Endometrial microvascular endothelial cells (primary cell): ENCODE measurements at regions not wholly inside any gene's neighbourhood (a gene's known extent, or its start where the extent isn't known, plus 50 kb on each side); places are given as distances from the start of the nearest gene placed in this dataset.

Source experiments
- in situ Hi-C: cut with HindIII; loops from 2 replicates; pipeline ENCODE4 v1.10.0; 2017; ENCODE audit warnings: low sequenced_read_pairs, low pct_unique_long_range_greater_than_20kb; ENCODE audit errors: inconsistent ontology term

GRCh38 chr6:11432091-11432490, 105.5 kb upstream of the TMEM170B start:
- in situ Hi-C loops: no loop called here

GRCh38 chr6:11431455-11431937, 106.1 kb upstream of the TMEM170B start:
- in situ Hi-C loops: no loop called here

DNA sequence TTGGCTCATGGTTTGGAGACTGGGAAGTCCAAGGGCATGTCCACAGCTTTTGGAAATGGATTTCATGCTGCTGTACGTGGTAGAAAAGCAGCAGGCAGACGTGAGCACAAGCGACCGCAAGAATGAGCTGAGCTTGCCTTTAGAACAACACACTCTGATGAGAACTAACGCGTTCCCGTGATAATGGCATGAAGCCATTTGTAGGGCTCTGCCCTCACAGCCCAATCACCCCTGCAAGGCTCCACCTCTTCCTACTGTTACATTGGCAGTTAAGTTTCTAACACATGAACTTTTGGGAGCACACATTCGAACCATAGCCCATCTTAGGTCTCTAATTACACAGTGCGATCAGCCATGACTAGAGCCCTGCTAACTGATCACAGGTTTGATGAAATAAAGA, 107.5 kb upstream of the TMEM170B start:
- in situ Hi-C loops: no loop called here

- in situ Hi-C loops: loop anchor here (10.0 kb wide), 1 partner anchor 65 kb away; no protein-coding TSS in a partner anchor
Measured at GRCh38 chr6:11429577-11429976, 108.0 kb upstream of the TMEM170B start.

DNA sequence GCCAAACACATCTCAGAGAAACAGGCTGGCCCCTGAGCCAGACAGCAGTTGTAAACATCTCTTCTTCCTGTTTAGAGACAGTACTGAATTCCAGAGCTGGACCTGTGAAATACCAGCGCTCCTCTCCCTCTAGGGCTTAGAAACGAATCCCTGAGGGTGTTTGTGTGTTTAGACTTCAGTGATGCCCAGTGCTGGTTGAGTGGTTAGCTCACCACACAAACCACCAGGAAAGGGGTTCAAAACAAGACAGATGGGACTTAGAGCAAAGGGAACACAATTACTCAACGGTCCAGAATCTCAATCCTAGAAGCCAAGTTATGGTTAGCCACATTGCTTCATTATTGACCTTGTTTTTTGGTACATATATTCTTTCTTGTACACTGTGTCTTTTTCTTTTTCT, 108.7 kb upstream of the TMEM170B start:
- in situ Hi-C loops: loop anchor here (10.0 kb wide), 1 partner anchor 64 kb away; no protein-coding TSS in a partner anchor

DNA sequence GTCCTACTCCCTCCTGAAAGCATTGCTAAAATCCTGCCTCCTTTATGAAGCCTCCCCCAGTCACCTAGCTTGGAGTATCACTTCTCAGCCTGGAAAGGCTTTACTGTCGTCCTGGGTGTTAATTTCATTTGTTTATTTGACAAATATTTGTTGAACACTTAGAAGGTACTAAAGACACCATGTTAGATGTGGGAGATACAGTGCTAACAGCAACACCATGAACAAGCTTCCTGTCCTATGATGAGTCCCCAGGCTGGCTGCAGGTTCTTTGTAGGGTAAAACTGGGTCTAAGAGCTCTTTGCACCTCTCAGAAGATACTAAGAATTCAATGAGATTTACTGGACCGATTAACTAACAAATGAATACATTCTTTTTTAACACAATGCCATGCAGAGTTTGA, 109.2 kb upstream of the TMEM170B start:
- in situ Hi-C loops: loop anchor here (10.0 kb wide), 1 partner anchor 64 kb away; no protein-coding TSS in a partner anchor

GRCh38 chr6:11427723-11428245, 109.8 kb upstream of the TMEM170B start:
- in situ Hi-C loops: loop anchor here (10.0 kb wide), 1 partner anchor 63 kb away; no protein-coding TSS in a partner anchor

DNA sequence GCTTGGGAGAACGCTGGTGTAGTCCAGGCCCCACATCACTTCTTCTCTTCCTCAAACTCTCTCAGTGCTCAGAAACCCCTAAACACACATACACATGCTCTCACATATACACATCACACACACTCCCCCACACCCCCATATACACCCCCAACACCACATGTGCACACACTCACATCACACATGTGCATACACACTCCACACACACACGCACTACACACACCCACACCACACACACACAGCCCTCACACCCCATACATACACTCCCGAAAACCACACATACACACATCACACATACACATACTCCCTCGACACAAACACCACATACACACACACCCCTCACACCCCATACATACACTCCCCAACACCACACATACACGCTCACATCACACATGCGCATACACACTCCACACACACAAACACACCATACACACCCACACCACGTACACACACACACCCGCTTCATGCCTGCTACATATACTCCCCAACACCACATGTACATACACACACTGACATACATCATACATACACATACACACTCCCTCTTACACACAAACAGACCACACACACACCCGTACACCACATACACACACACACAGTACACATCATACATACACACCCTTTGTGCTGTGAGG, 110.3 kb upstream of the TMEM170B start:
- in situ Hi-C loops: loop anchor here (10.0 kb wide), 1 partner anchor 62 kb away; no protein-coding TSS in a partner anchor

DNA sequence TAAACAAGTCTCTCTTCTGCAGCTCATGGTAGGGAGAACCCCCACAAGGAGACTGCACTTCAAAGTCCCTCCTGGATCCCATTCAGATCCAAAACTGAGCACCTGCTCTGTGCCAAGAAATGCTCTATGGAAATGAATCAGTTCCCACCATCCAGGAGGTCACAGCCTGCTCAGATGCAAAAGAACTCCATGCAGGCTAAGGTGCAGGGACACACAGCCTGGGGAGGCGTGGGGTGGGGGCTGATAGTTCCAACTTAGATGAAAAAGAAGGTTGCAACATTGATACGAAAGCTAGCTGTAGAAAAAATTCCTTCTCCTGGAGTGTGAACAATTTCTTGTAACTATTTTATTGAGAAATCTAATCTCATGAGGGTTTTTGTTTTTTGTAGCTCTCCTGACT, 111.0 kb upstream of the TMEM170B start:
- in situ Hi-C loops: loop anchor here (10.0 kb wide), 1 partner anchor 62 kb away; no protein-coding TSS in a partner anchor

GRCh38 chr6:11425876-11426275, 111.7 kb upstream of the TMEM170B start:
- in situ Hi-C loops: loop anchor here (10.0 kb wide), 1 partner anchor 61 kb away; no protein-coding TSS in a partner anchor

DNA sequence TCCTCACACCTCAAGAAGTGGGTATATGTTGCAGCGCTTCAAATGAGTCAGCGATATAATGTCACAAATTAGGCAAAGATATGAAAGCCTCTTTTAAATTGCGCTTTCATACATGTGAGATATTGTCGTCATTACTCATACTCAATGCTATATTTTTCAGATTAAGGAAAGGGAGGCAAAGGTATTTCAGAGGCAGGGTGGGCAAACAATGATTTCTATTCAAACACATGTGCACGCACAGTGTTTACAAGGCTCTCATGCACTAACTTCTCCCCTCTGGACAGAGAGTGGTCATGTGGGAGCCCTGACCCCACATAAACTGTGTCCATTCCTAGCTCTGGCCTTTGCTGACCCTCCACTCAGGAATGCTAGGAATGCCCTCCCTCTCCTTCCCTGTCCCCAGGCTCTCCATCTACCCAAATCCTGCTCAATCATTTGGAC, 112.1 kb upstream of the TMEM170B start:
- in situ Hi-C loops: loop anchor here (10.0 kb wide), 1 partner anchor 61 kb away; no protein-coding TSS in a partner anchor

GRCh38 chr6:11424395-11425034, 113.0 kb upstream of the TMEM170B start:
- in situ Hi-C loops: loop anchor here (10.0 kb wide), 1 partner anchor 60 kb away; no protein-coding TSS in a partner anchor

DNA sequence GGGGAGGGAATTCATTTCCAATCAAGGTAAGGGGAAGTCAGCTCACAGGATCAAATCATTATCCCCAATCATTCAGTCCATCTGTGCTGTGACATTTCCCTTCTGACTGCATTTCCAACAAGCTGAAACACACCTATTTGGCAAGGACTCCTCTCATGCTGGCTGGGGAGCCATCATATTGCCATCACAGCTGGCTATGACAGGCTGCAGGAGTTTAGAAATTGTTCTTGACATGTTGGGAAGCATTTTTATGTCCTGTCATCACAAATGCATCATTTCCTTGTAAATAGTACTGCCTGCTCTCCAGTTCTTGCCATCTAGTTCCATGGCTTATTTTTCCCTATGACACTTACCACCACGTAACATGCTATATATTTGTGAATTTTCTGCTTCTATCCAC, 113.9 kb upstream of the TMEM170B start:
- in situ Hi-C loops: loop anchor here (10.0 kb wide), 1 partner anchor 59 kb away; no protein-coding TSS in a partner anchor

GRCh38 chr6:11423072-11423471, 114.5 kb upstream of the TMEM170B start:
- in situ Hi-C loops: loop anchor here (10.0 kb wide), 1 partner anchor 58 kb away; no protein-coding TSS in a partner anchor

DNA sequence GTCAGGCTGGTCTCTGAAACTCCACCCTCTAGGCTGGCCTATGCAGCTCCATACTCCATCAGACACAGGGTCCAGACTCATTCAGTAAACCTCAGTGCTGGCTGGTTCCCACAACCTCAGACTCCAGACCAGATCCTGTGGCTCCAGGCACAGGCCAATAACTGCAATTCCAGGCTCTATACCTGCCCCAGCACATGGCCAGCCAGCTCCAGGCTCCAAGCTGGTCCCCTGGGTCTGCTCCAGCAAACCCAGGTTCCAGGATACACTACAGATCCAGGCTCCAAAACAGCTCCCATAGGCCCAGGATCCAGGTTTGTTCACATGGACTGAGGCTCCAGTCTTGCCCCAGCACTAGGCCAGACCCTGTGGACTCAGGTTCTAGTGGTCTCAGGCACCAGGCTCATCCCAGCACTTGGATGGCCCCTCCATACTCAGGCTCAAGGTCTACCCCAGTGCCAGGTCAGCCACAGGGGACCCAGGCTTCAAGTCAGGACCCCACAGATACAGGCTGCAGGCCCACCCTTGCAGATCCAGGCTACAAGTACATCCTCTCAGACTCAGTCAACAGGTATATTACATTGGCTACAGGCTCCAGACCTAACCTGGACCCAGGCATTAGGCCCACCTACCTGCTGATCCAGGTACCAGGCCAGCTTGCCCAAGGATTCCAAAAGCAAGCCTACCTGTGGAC, 117.6 kb upstream of the TMEM170B start:
- in situ Hi-C loops: loop anchor here (10.0 kb wide), 1 partner anchor 55 kb away; no protein-coding TSS in a partner anchor

- in situ Hi-C loops: no loop called here
Measured at GRCh38 chr6:11418290-11418905, 119.2 kb upstream of the TMEM170B start.

DNA sequence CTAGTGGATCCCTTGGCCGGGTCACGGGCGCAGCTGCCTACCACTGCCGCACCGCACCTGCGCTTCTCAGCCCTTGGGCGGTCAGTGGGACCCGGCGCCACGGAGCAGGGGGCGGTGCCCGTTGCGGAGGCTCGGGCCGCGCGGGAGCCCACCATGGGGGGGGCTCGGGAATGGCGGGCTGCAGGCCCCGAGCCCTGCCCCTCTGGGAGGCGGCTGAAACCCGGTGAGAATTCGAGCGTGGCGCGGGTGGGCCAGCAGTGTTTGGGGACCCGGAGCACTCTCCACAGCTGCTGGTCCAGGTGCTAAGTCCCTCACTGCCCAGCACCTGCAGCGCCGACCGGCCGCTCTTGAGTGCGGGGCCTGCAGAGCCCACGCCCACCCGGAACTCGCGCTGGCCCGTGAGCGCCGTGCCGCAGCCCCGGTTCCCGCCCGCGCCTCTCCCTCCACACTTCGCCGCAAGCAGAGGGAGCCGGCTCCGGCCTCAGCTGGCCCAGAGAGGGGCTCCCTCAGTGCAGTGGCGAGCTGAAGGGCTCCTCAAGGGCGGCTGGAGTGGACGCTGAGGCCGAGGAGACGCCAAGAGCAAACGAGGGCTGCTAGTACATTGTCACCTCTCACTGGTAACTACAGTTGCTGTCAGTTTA, 120.5 kb upstream of the TMEM170B start:
- in situ Hi-C loops: no loop called here
